Stimulated activated CD4-positive, alpha-beta T cell treated with anti-CD3 and anti-CD28 coated beads, Interleukin-12 subunit alpha, Interleukin-12 subunit beta, amount 100 ng/mL, for 4 hours (primary cell): ENCODE measurements at regions not wholly inside any gene's neighbourhood (a gene's known extent, or its start where the extent isn't known, plus 50 kb on each side); places are given as distances from the start of the nearest gene placed in this dataset.

ENCODE experiments used
- DNase-seq: peaks from one replicate; pipeline ENCODE4 v3.0.0-alpha.2; 2020

- no peak for DNase-seq
These were observed 102.7 kb upstream of the NPTX2 start for GRCh38 chr7:98514211-98515031.

GRCh38 chr7:98511175-98511574, 105.9 kb upstream of the NPTX2 start:
- no peak for DNase-seq

DNA sequence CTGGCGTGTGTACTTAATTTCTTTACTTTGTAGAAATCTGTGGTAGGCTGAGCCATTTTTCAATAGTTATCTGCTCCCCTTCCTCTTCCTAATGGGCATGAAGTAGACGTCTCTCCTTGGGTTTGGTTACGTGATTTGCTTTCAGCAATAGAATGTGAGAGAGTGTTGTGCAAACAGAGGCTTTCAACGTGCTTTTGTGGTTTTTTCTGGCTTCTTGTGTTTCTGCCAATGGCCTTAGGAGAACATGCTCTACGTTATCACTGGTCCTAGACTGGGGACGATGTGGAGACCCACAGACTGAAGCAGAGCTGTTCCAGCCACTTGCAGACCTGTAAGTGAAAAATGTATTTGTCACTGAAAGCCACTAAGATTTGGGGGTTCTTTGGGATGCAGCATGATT, 107.2 kb upstream of the NPTX2 start:
- no peak for DNase-seq

DNA sequence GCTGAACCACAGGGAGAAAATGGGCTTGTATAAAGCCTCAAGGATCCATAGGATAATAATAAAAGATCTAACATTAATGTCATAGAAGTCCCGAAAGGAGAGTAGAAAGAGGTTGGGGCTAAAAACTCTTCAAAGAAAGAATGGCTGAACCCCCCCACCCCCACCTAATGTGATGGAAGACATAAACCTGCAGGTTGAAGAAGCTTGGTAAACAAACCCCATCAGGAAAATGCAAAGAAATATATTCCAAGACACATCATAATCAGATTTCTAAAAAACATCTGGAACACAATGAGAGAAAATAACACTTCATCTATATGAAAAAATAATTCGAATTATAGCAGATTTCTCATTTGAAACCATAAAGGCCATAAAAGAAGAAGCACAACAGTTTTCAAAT, 105.6 kb upstream of the BAIAP2L1 start:
- DNase-seq = no peak

DNA sequence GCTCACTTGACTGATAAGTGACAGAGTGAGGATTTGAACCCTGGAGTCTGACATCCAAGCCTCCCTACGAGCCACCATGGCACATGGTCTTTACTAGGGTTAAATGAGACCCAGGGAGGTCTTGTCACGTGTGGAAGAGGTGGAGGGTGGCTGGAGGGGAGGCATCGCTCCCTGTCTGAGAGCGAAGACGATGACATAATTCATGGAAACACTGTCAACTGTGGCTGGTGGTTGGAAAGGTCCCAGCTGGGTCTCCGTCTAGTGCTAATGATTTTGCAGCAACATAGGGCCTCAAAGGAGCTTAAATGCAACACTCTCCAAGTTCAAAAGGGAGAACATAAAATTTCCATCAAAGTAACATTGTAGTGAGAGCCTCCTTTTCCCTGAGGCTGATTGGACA, 99.9 kb upstream of the BAIAP2L1 start:
- DNase-seq = no peak

DNA sequence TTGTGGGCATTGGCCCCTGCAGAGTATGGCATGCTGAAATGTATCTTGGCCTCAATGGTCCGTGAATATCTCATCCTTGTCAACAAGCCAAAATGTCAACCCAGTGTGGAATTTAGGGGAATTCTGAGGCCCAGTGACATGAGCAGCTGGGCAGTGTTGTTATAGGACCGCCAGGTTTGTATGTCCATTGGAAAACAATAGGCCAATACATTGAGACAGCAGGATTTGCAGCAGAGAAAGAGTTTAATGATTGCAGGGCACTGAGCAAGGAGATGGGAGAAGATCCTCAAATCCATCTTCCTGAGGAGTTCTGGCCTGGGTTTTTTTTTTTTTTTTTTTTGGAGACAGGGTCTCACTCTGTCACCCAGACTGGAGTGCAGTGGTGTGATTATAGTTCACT, 95.7 kb upstream of the BAIAP2L1 start:
- DNase-seq = no peak

DNA sequence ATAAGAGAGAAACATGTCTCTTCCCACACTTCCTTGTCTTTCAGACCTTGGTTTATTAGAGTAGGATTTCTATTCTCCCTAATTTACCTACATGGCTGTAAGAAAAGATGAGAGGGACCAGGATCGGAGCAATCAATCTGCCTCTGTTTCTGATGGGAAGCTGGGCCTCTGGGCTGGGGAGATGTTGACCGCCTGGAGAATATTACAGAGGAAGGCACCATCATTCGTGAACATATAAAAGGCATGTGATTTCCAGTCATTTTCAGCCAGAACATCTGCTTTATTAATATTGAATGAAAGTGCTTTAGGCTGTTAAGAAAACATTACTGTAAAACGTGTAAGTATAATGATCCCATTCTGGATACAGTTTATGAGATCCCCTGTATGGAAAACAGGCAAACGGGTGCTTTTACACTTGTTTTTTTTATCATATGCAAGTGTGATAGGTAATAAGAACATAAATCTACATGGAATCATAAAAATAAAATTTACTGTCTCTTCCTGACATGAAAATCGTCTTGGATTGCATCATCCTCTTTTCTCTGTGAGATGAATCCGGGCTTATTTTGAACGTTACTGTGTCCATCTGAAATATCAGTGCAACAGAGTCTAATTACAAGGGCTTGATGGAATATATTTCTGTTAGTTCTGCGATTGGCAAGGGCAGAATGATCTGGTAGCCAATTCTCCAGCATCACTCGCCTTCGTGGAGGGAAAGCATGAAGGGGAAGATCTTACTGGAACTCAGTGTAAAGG, 94.5 kb upstream of the BAIAP2L1 start:
- DNase-seq = no peak

- DNase-seq = no peak
These were observed 92.3 kb upstream of the BAIAP2L1 start for GRCh38 chr7:98493030-98493778.

GRCh38 chr7:98488167-98488566, 87.3 kb upstream of the BAIAP2L1 start:
- DNase-seq = no peak

DNA sequence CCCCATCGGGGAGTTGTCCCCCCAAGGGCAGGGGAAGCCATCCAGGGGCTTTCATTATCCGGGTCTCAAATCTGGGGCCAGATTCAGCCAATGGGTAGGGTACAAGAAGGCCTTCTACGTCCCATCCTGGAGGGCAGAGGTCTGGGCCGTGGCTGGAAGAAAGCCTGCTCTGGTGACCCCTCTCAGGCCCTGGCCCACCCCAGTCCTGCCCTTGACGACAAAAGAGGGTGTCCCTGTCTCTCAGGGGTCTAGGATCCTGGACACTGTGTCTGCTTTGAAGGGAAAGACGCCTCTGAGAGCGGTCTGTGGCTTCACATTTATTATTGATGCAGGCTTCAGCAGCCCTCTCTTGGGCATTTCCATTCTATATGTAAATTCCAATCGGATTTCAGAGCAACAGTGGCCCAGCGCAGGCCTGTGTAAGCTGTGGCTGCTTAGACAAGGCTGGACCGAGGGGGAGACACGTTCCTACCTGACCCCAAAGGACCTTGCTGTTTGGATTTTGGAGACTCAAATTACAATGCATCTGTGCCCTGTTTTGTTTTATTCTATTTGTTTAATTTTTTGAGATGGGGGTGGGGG, 83.2 kb upstream of the BAIAP2L1 start:
- no peak for DNase-seq

GRCh38 chr7:98483276-98483963, 82.5 kb upstream of the BAIAP2L1 start:
- no peak for DNase-seq

DNA sequence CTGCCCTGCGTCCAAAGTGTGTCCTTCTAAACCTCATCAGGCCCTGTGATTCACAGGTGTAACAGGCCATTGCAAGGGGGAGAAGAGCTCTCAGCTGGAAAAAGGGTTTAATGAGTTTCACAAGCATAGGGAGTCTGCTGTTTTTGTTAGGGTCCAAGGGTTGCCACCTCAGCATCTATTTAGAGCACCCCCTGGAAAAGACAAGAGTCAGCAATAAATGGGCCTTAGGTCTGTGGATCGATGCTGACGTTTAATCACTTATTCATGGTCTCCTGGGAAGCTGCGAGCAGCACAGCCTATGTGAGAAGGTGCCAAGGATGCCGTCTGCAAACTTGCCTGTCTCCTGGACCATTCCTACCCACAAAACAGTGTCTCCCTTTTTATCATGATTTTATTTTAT, 78.4 kb upstream of the BAIAP2L1 start:
- no peak for DNase-seq

DNA sequence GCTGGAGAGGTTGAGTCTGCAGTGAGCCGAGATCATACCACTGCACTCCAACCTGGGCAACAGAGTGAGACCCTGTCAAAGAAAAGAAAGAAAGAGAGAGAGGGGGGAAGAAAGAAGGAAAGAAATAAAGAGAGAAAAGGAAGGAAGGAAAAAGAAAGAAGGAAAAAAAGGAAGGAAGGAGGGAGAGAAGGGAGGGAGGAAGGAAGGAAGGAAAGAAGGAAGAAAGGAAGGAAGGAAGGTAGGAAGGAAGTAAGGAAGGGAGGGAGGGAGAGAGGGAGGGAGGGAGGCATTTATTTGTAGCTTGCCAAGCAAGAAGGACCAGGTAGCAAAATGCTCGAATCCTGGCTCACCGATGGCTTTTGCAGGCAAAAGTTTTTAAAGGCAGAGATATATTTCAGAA, 74.5 kb upstream of the BAIAP2L1 start:
- DNase-seq = no peak

DNA sequence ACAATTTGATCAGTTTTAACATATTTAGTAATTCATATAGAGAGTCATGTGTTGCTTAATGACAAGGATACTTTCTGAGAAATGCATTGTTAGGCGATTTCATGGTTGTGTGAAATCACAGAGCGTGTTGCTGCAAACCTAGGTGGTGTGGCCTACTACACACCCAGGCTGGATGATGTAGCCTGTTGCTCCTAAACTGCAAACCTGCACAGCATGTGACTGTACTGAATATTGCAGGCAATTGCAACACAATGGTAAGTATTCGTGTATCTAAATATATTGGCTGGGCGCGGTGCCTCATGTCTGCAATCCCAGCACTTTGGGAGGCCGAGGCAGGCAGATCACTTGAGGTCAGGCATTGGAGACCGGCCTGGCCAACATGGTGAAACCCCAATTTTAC, 73.7 kb upstream of the BAIAP2L1 start:
- no peak for DNase-seq

GRCh38 chr7:98472521-98472954, 71.6 kb upstream of the BAIAP2L1 start:
- DNase-seq = no peak

GRCh38 chr7:98470485-98471240, 69.8 kb upstream of the BAIAP2L1 start:
- DNase-seq = peak; percentile 15

GRCh38 chr7:98469088-98469487, 68.2 kb upstream of the BAIAP2L1 start:
- DNase-seq = no peak

DNA sequence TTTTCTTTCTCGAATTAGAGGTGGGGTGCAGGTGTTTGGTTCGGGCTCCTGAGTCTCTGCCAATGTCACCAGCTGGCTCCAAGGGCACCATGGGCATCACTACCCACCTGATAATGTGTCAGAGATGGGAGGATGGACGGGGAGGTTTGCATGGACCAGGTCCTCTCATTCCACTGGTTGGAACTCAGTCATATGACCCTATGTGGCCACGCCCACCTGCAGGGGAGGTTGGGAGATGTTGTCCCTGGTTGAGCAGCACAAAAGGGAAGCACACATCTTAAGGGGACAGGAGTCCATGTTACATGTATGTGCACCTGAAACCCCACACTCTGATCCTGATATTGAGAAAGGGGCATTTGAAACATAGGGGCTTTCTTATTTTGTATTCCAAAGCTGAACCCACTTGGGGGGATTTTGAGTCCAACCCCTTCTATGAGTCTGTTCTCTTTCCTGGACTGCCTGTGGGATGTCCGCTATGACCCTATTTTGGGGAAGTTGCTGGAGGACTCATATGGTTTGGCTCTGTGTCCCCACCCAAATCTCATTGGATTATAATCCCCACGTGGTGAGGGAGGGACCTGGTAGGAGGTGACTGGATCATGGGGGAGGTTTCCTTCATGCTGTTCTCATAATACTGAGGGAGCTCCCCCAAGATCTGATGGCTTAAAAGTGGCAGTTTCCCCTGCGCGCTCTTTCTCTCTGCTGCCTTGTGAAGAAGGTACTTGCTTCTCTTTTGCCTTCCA, 66.9 kb upstream of the BAIAP2L1 start:
- DNase-seq = no peak

DNA sequence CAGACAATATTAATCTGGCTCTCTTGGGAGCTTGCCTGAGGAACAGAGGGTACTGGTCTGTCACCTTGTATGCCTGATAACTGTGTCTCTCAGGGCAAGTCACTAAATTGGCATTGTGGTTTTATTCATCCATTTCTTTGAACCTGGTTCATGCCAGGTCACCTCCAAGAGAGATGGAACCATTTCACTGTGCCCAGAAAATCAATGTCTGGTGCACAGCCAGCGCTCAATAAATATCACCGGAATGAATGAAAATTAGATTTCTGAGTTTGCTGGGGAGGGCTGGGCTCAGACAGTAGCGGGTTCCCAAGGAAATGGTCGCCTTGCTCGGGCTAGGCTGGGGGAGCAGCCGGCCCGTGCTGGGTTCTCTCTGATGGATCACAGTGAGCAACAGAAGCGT, 64.1 kb upstream of the BAIAP2L1 start:
- DNase-seq = no peak

DNA sequence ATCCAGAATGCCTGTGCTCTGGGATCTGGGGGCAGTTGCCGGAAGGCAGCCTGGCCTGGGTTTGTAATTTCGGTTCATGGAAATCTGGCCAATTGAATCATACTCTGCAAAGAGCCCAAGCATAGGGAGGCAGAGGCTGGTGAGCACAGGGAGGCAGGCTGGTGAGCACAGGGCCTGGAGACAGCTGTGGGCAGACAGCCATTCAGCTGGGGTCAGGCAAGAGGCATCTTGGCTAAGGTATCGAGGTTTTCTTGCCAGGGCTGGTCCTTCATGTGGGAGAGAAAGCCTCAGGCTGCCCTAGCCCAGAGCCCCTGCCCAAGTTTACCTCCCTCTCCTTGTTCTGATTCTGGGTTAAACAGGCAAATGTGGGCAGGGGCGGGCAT, 63.7 kb upstream of the BAIAP2L1 start:
- DNase-seq = no peak
